CD4-positive, CD25-positive, alpha-beta regulatory T cell (primary cell): ENCODE measurements at regions not wholly inside any gene's neighbourhood (a gene's known extent, or its start where the extent isn't known, plus 50 kb on each side); places are given as distances from the start of the nearest gene placed in this dataset.

Source experiments
- ATAC-seq, 2 donors: fragments of 150-1000 bp; cut with Tn5 transposase; one replicate each; pipeline ENCODE4 v1.10.0; 2021; ENCODE audit warnings: low read depth in 2 of 2, moderate number of reproducible peaks in 2 of 2, moderate library complexity in 1 of 2
- DNase-seq, 3 donors: peaks; one replicate each; pipeline versions ENCODE4 v3.0.0 to v3.0.0-alpha.2; 2012 to 2022; ENCODE audit warnings: mixed read lengths in 1 of 3
- H3K27ac ChIP-seq: one replicate; pipeline ENCODE4 v1.7.0; 2013; ENCODE audit warnings: mild to moderate bottlenecking, low read length; ENCODE audit not compliant: insufficient read depth, poor library complexity, severe bottlenecking
- H3K27me3 ChIP-seq: one replicate; pipeline ENCODE4 v1.7.0; 2013; ENCODE audit warnings: low read length; ENCODE audit not compliant: control insufficient read depth, insufficient read depth
- H3K36me3 ChIP-seq: one replicate; pipeline ENCODE4 v1.7.0; 2013; ENCODE audit warnings: mild to moderate bottlenecking, low read length, moderate library complexity; ENCODE audit not compliant: control insufficient read depth, insufficient read depth
- H3K4me1 ChIP-seq: 2 replicates; pipeline ENCODE4 v1.7.0; 2013; ENCODE audit warnings: mild to moderate bottlenecking, low read length; ENCODE audit not compliant: insufficient read depth, control insufficient read depth, poor library complexity, severe bottlenecking
- H3K4me3 ChIP-seq: one replicate; pipeline ENCODE4 v1.7.0; 2013; ENCODE audit warnings: low read depth, mild to moderate bottlenecking, low read length, moderate library complexity
- H3K9me3 ChIP-seq, 2 experiments: 1 replicate in 1 of 2; 2 replicates in 1 of 2; pipeline ENCODE4 v1.7.0; 2013; ENCODE audit warnings: low read length in 2 of 2, mild to moderate bottlenecking in 1 of 2, moderate library complexity in 1 of 2; ENCODE audit not compliant: control insufficient read depth in 2 of 2
- H3K27ac Mint-ChIP-seq, 3 donors: one replicate each; pipeline ENCODE4 v1.8.0; 2020 to 2022; ENCODE audit warnings: mild to moderate bottlenecking in 3 of 3, mixed read lengths in 3 of 3, moderate library complexity in 2 of 3
- H3K27me3 Mint-ChIP-seq: one replicate; pipeline ENCODE4 v1.8.0; 2022; ENCODE audit warnings: mild to moderate bottlenecking, mixed read lengths
- H3K36me3 Mint-ChIP-seq: one replicate; pipeline ENCODE4 v1.8.0; 2020; ENCODE audit warnings: mixed read lengths
- H3K4me1 Mint-ChIP-seq, 4 donors: one replicate each; pipeline ENCODE4 v1.8.0; 2020 to 2022; ENCODE audit warnings: mixed read lengths in 4 of 4, mild to moderate bottlenecking in 1 of 4
- H3K4me3 Mint-ChIP-seq, 4 donors: one replicate each; pipeline ENCODE4 v1.8.0; 2020 to 2022; ENCODE audit warnings: mild to moderate bottlenecking in 4 of 4, mixed read lengths in 4 of 4, moderate library complexity in 3 of 4
- H3K9me3 Mint-ChIP-seq, 7 donors: one replicate each; pipeline ENCODE4 v1.8.0; 2020 to 2022; ENCODE audit warnings: mixed read lengths in 7 of 7, mild to moderate bottlenecking in 3 of 7, moderate library complexity in 2 of 7

GRCh38 chr11:116427337-116427902 is 345.4 kb downstream of the BUD13 start:
- no peaks in the 10 kb centered on the region for H3K36me3 ChIP-seq
- no peaks in the 10 kb centered on the region for H3K27me3 ChIP-seq
- peaks cover 0 to 5% (median 0%) of the 10 kb centered on the region in 7 donors for H3K9me3 Mint-ChIP-seq
- H3K4me3 ChIP-seq, result no peak overlapping the region
- no peaks in the 10 kb centered on the region for H3K9me3 ChIP-seq
- no peak overlapping the region for H3K27ac ChIP-seq
- ATAC-seq (no peak), DNase-seq (no peak)
- peaks cover 14% of the 10 kb centered on the region for H3K27me3 Mint-ChIP-seq
- H3K27ac Mint-ChIP-seq, result no peak overlapping the region
- no peaks in the 10 kb centered on the region for H3K4me1 Mint-ChIP-seq
- H3K4me3 Mint-ChIP-seq, result no peak overlapping the region
- H3K36me3 Mint-ChIP-seq, result no peaks in the 10 kb centered on the region
- no peaks in the 10 kb centered on the region for H3K4me1 ChIP-seq

GRCh38 chr11:116426761-116427160 is 346.0 kb downstream of the BUD13 start:
- Mint-ChIP-seq H3K27ac (no peak overlapping the region), H3K27me3 (peaks cover 14% of the 10 kb centered on the region), H3K4me3 (no peak overlapping the region)

GRCh38 chr11:116424615-116425261 is 348.0 kb downstream of the BUD13 start:
- Mint-ChIP-seq H3K27ac (no peak overlapping the region), H3K9me3 (peaks cover 0 to 4% (median 0%) of the 10 kb centered on the region in 7 donors), H3K36me3 (no peaks in the 10 kb centered on the region), H3K4me3 (no peak overlapping the region), H3K27me3 (peaks cover 14% of the 10 kb centered on the region), H3K4me1 (no peaks in the 10 kb centered on the region)
- Histone ChIP-seq H3K27ac (no peak overlapping the region), H3K27me3 (no peaks in the 10 kb centered on the region), H3K4me1 (no peaks in the 10 kb centered on the region), H3K36me3 (no peaks in the 10 kb centered on the region), H3K9me3 (no peaks in the 10 kb centered on the region), H3K4me3 (no peak overlapping the region)
- no peak for DNase-seq
- no peak for ATAC-seq

More at GRCh38 chr11:116426761-116427160, 346.0 kb downstream of the BUD13 start:
- H3K27ac ChIP-seq, result no peak overlapping the region
- no peaks in the 10 kb centered on the region for H3K4me1 ChIP-seq
- H3K9me3 ChIP-seq, result no peaks in the 10 kb centered on the region
- no peaks in the 10 kb centered on the region for H3K36me3 ChIP-seq
- peaks cover 0 to 4% (median 0%) of the 10 kb centered on the region in 7 donors for H3K9me3 Mint-ChIP-seq
- H3K4me1 Mint-ChIP-seq, result no peaks in the 10 kb centered on the region
- no peak for ATAC-seq
- DNase-seq, result no peak
- H3K27me3 ChIP-seq, result no peaks in the 10 kb centered on the region
- no peak overlapping the region for H3K4me3 ChIP-seq
- H3K36me3 Mint-ChIP-seq, result no peaks in the 10 kb centered on the region

GRCh38 chr11:116422956-116423600 is 349.7 kb downstream of the BUD13 start:
- Mint-ChIP-seq H3K36me3 (no peaks in the 10 kb centered on the region), H3K4me1 (no peaks in the 10 kb centered on the region), H3K27me3 (peaks cover 7% of the 10 kb centered on the region), H3K9me3 (peaks cover 0 to 4% (median 0%) of the 10 kb centered on the region in 7 donors), H3K27ac (no peak overlapping the region), H3K4me3 (no peak overlapping the region)
- Histone ChIP-seq H3K4me1 (no peaks in the 10 kb centered on the region), H3K4me3 (no peak overlapping the region), H3K36me3 (no peaks in the 10 kb centered on the region), H3K27me3 (no peaks in the 10 kb centered on the region), H3K27ac (no peak overlapping the region), H3K9me3 (no peaks in the 10 kb centered on the region)
- ATAC-seq (no peak), DNase-seq (no peak)

GRCh38 chr11:116422556-116422955 is 350.2 kb downstream of the BUD13 start:
- H3K27me3 ChIP-seq, result no peaks in the 10 kb centered on the region
- no peak overlapping the region for H3K27ac ChIP-seq
- Mint-ChIP-seq H3K36me3 (no peaks in the 10 kb centered on the region), H3K9me3 (peaks cover 0 to 4% (median 0%) of the 10 kb centered on the region in 7 donors), H3K4me3 (no peak overlapping the region), H3K4me1 (no peaks in the 10 kb centered on the region), H3K27ac (no peak overlapping the region), H3K27me3 (peaks cover 7% of the 10 kb centered on the region)
- DNase-seq, result no peak
- no peaks in the 10 kb centered on the region for H3K4me1 ChIP-seq
- ATAC-seq, result no peak
- no peaks in the 10 kb centered on the region for H3K9me3 ChIP-seq
- H3K36me3 ChIP-seq, result no peaks in the 10 kb centered on the region
- no peak overlapping the region for H3K4me3 ChIP-seq

- H3K36me3 Mint-ChIP-seq, result no peaks in the 10 kb centered on the region
- no peak overlapping the region for H3K27ac Mint-ChIP-seq
- ATAC-seq (no peak), DNase-seq (peak in 1 of 3 donors; percentile 0)
- Histone ChIP-seq H3K27me3 (no peaks in the 10 kb centered on the region), H3K36me3 (no peaks in the 10 kb centered on the region), H3K4me1 (no peaks in the 10 kb centered on the region), H3K27ac (no peak overlapping the region), H3K9me3 (no peaks in the 10 kb centered on the region), H3K4me3 (no peak overlapping the region)
- H3K4me1 Mint-ChIP-seq, result no peaks in the 10 kb centered on the region
- H3K27me3 Mint-ChIP-seq, result peaks cover 7% of the 10 kb centered on the region
- peaks cover 0 to 4% (median 0%) of the 10 kb centered on the region in 7 donors for H3K9me3 Mint-ChIP-seq
- no peak overlapping the region for H3K4me3 Mint-ChIP-seq
Measured at GRCh38 chr11:116421529-116422185, 351.1 kb downstream of the BUD13 start.

- ATAC-seq, result no peak
- no peak overlapping the region for H3K4me3 ChIP-seq
- no peaks in the 10 kb centered on the region for H3K27me3 ChIP-seq
- Mint-ChIP-seq H3K4me3 (no peak overlapping the region), H3K9me3 (peaks cover 0 to 4% (median 0%) of the 10 kb centered on the region in 7 donors), H3K27me3 (peaks cover 7% of the 10 kb centered on the region), H3K27ac (no peak overlapping the region), H3K36me3 (no peaks in the 10 kb centered on the region), H3K4me1 (no peaks in the 10 kb centered on the region)
- H3K36me3 ChIP-seq, result no peaks in the 10 kb centered on the region
- H3K27ac ChIP-seq, result no peak overlapping the region
- no peaks in the 10 kb centered on the region for H3K4me1 ChIP-seq
- DNase-seq, result no peak
- no peaks in the 10 kb centered on the region for H3K9me3 ChIP-seq
Measured at GRCh38 chr11:116420770-116421528, 351.8 kb downstream of the BUD13 start.
